ENCODE measurements at regions not wholly inside any gene's neighbourhood (a gene's known extent, or its start where the extent isn't known, plus 50 kb on each side); places are given as distances from the start of the nearest gene placed in this dataset.

- TF ChIP-seq CTCF (IDR thresholded peaks at IDR 0.05; ENCODE audit: low read depth, low read length) (no peak), EZH2phosphoT487 (IDR thresholded peaks at IDR 0.05; ENCODE audit: low read depth) (no peak)
Measured at GRCh38 chr9:119802621-119803020, 433.4 kb upstream of the BRINP1 start.

Data from OCI-LY3 (cell line).